DND-41 (cell line): ENCODE measurements at regions not wholly inside any gene's neighbourhood (a gene's known extent, or its start where the extent isn't known, plus 50 kb on each side); places are given as distances from the start of the nearest gene placed in this dataset.
"Not testable (repeated sequence)": the region's sequence is repeated elsewhere in the genome, so short reads cannot be mapped to it uniquely, and the experiment has no call there.

Experiments
- ATAC-seq: fragments of 200-7000 bp; cut with Tn5 transposase; 3 replicates; pipeline ENCODE4 v1.9.1; 2021; ENCODE audit warnings: low read depth; ENCODE audit not compliant: insufficient read depth
- DNase-seq: peaks from one replicate; pipeline ENCODE4 v3.0.0-alpha.2; 2020
- H2AFZ ChIP-seq: 2 replicates; pipeline ENCODE4 v1.6.0; 2012; ENCODE audit warnings: low read depth, low read length
- H3K27ac ChIP-seq: 2 replicates; pipeline ENCODE4 v1.5.1; 2012; ENCODE audit warnings: low read length, inconsistent platforms
- H3K27me3 ChIP-seq: fragments of 200-600 bp; sonication (generic); 2 replicates; pipeline ENCODE4 v1.6.0; 2012; ENCODE audit warnings: low read length, mild to moderate bottlenecking, inconsistent platforms; ENCODE audit not compliant: insufficient read depth, poor library complexity
- H3K36me3 ChIP-seq: 2 replicates; pipeline ENCODE4 v1.5.1; 2012; ENCODE audit warnings: low read length, inconsistent platforms; ENCODE audit not compliant: insufficient read depth
- H3K4me1 ChIP-seq: 2 replicates; pipeline ENCODE4 v1.5.1; 2012; ENCODE audit warnings: mild to moderate bottlenecking, low read length; ENCODE audit not compliant: insufficient read depth
- H3K4me2 ChIP-seq: 2 replicates; pipeline ENCODE4 v1.6.0; 2012; ENCODE audit warnings: mild to moderate bottlenecking, moderate library complexity, low read length, inconsistent platforms; ENCODE audit not compliant: insufficient read depth
- H3K4me3 ChIP-seq, 2 experiments: fragments of 200-600 bp in 1 of 2; shearing (Covaris generic) in 1 of 2; 2 replicates each; pipeline ENCODE4 v1.5.1; 2012 to 2016; ENCODE audit warnings: inconsistent platforms in 2 of 2, low read length in 2 of 2, mild to moderate bottlenecking in 2 of 2, low read depth in 1 of 2, moderate library complexity in 1 of 2
- H3K79me2 ChIP-seq: 2 replicates; pipeline ENCODE4 v1.6.0; 2012; ENCODE audit warnings: low read length, inconsistent platforms; ENCODE audit not compliant: insufficient read depth
- H3K9ac ChIP-seq: 2 replicates; pipeline ENCODE4 v1.6.0; 2012; ENCODE audit warnings: low read depth, mild to moderate bottlenecking, inconsistent platforms, low read length, moderate library complexity
- H3K9me3 ChIP-seq: 2 replicates; pipeline ENCODE4 v1.5.1; 2012; ENCODE audit warnings: low read length, moderate library complexity, mild to moderate bottlenecking, inconsistent platforms; ENCODE audit not compliant: insufficient read depth, severe bottlenecking
- H4K20me1 ChIP-seq: 2 replicates; pipeline ENCODE4 v1.6.0; 2012; ENCODE audit warnings: low read length; ENCODE audit not compliant: insufficient read depth
- CTCF ChIP-seq: IDR thresholded peaks from 2 replicates; pipeline ENCODE4 v1.5.1; 2012; ENCODE audit warnings: borderline replicate concordance, low read length, moderate library complexity, mild to moderate bottlenecking; ENCODE audit not compliant: poor library complexity, severe bottlenecking; ENCODE audit errors: extremely low read depth
- EZH2 ChIP-seq: IDR thresholded peaks from 3 replicates; pipeline ENCODE4 v1.6.1; 2012; ENCODE audit warnings: borderline replicate concordance, low read depth, mild to moderate bottlenecking, moderate library complexity, low read length, inconsistent platforms; ENCODE audit not compliant: severe bottlenecking

DNA sequence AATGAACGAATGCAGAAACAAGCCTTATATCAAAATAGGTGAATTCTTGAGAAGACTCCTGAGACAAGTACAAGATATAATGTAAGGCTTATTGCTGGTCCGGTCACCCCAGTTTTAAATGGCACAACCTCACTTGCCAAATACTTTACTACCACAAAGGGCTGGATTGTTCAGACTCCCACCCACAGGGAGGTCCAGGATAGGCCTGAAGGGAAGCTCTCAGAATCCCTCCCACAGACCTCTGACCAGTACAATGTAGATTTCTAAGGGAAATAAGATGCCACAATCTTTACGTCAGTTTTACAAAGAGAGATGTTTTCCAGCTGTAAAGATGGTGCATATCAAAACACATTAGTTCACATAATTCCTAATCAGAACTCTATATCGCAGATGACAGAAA lies 577.7 kb upstream of the ADAMTS9 start:
- no peak for TF ChIP-seq CTCF
- TF ChIP-seq EZH2, result no peak
- no peak overlapping the region for H3K27ac ChIP-seq
- no peak overlapping the region for H3K9ac ChIP-seq
- no peak overlapping the region for H3K4me3 ChIP-seq
- H3K36me3 ChIP-seq, result no peaks in the 10 kb centered on the region
- H4K20me1 ChIP-seq, result no peaks in the 10 kb centered on the region
- no peak for ATAC-seq
- no peaks in the 10 kb centered on the region for H3K27me3 ChIP-seq
- no peak for DNase-seq
- no peak overlapping the region for H3K4me2 ChIP-seq
- H2AFZ ChIP-seq, result no peak overlapping the region
- no peaks in the 10 kb centered on the region for H3K79me2 ChIP-seq
- no peaks in the 10 kb centered on the region for H3K4me1 ChIP-seq
- H3K9me3 ChIP-seq, result no peaks in the 10 kb centered on the region

- Histone ChIP-seq H4K20me1 (no peaks in the 10 kb centered on the region), H2AFZ (no peak overlapping the region), H3K79me2 (no peaks in the 10 kb centered on the region), H3K36me3 (no peaks in the 10 kb centered on the region), H3K27ac (no peak overlapping the region), H3K9me3 (no peaks in the 10 kb centered on the region), H3K4me3 (no peak overlapping the region), H3K27me3 (no peaks in the 10 kb centered on the region), H3K4me2 (no peak overlapping the region), H3K4me1 (no peaks in the 10 kb centered on the region), H3K9ac (no peak overlapping the region)
- TF ChIP-seq EZH2 (no peak), CTCF (no peak)
- DNase-seq, result no peak
- ATAC-seq, result no peak
Measured at GRCh38 chr3:65262548-65262947, 574.7 kb upstream of the ADAMTS9 start.

DNA sequence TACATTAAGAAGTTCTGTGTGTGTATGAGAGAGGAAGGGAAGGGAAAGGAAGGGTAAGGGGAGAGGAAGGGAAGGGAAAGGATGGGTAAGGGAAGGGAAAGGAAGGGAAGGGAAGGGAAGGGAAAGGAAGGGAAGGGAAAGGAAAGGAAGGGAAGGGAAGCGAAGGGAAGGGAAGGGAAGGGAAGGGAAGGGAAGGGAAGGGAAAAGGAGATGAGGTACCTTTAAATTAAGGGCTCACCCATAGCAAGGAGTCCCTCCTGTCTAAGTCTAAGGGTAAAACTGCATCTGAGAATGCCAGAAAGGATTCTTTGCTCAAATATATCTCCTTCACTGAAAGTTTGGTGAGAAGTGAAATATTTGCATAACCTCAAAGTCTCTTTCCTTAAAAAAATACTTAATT lies 572.1 kb upstream of the ADAMTS9 start:
- no peak overlapping the region for H3K9ac ChIP-seq
- H3K36me3 ChIP-seq, result no peaks in the 10 kb centered on the region
- H3K27ac ChIP-seq, result no peak overlapping the region
- H3K4me3 ChIP-seq, result no peak overlapping the region
- H3K79me2 ChIP-seq, result no peaks in the 10 kb centered on the region
- no peaks in the 10 kb centered on the region for H3K9me3 ChIP-seq
- no peak for ATAC-seq
- H3K27me3 ChIP-seq, result no peaks in the 10 kb centered on the region
- no peak overlapping the region for H3K4me2 ChIP-seq
- H3K4me1 ChIP-seq, result no peaks in the 10 kb centered on the region
- TF ChIP-seq CTCF, result no peak
- no peaks in the 10 kb centered on the region for H4K20me1 ChIP-seq
- H2AFZ ChIP-seq, result no peak overlapping the region
- no peak for DNase-seq

DNA sequence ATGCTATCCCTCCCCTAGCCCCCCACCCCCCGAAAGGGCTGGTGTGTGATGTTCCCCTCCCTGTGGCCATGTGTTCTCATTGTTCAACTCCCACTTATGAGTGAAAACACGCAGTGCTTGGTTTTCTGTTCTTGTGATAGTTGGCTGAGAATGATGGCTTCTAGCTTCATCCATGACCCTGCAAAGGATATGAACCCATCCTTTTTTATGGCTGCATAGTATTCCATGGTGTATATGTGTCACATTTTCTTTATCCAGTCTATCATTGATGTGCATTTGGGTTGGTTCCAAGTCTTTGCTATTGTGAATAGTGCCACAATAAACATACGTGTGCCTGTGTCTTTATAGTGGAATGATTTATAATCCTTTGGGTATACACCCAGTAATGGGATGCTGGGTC lies 565.1 kb upstream of the ADAMTS9 start:
- H3K79me2 ChIP-seq, H3K27ac ChIP-seq, H3K9ac ChIP-seq, H3K4me1 ChIP-seq, H3K9me3 ChIP-seq, H3K4me3 ChIP-seq, ATAC-seq, H3K36me3 ChIP-seq, H3K27me3 ChIP-seq, H2AFZ ChIP-seq, DNase-seq, H3K4me2 ChIP-seq, H4K20me1 ChIP-seq: not testable (repeated sequence)
